GM19463 (cell line): ENCODE measurements at regions not wholly inside any gene's neighbourhood (a gene's known extent, or its start where the extent isn't known, plus 50 kb on each side); places are given as distances from the start of the nearest gene placed in this dataset.

ENCODE experiments used
- ATAC-seq: cut with Tn5 transposase; IDR thresholded peaks from one replicate; pipeline ENCODE4 v1.9.1; 2021; ENCODE audit warnings: mild to moderate bottlenecking, moderate library complexity; ENCODE audit not compliant: unreplicated experiment

GRCh38 chr18:78737006-78737915, 242.4 kb upstream of the SALL3 start:
- no peak for ATAC-seq

GRCh38 chr18:78738076-78738690, 241.4 kb upstream of the SALL3 start:
- ATAC-seq, result no peak

GRCh38 chr18:78739115-78739514, 240.5 kb upstream of the SALL3 start:
- ATAC-seq, result no peak

- no peak for ATAC-seq
These were observed 239.5 kb upstream of the SALL3 start for GRCh38 chr18:78739882-78740677.

GRCh38 chr18:78740876-78741275, 238.7 kb upstream of the SALL3 start:
- ATAC-seq, result no peak

- no peak for ATAC-seq
These were observed 238.0 kb upstream of the SALL3 start for GRCh38 chr18:78741381-78742217.

GRCh38 chr18:78742218-78742745, 237.3 kb upstream of the SALL3 start:
- ATAC-seq, result no peak

- no peak for ATAC-seq
These were observed 236.5 kb upstream of the SALL3 start for GRCh38 chr18:78743078-78743477.

- ATAC-seq, result no peak
These were observed 228.0 kb upstream of the SALL3 start for GRCh38 chr18:78751664-78752063.

- ATAC-seq, result no peak
These were observed 226.4 kb upstream of the SALL3 start for GRCh38 chr18:78753240-78753639.

- no peak for ATAC-seq
These were observed 225.1 kb upstream of the SALL3 start for GRCh38 chr18:78754311-78755043.

GRCh38 chr18:78757014-78757413, 222.6 kb upstream of the SALL3 start:
- ATAC-seq, result no peak

- no peak for ATAC-seq
These were observed 221.1 kb upstream of the SALL3 start for GRCh38 chr18:78758496-78758895.

- no peak for ATAC-seq
These were observed 216.9 kb upstream of the SALL3 start for GRCh38 chr18:78762753-78763152.

GRCh38 chr18:78764544-78764943, 215.1 kb upstream of the SALL3 start:
- no peak for ATAC-seq

GRCh38 chr18:78765142-78765541, 214.5 kb upstream of the SALL3 start:
- ATAC-seq, result no peak

- ATAC-seq, result no peak
These were observed 213.9 kb upstream of the SALL3 start for GRCh38 chr18:78765637-78766281.

- no peak for ATAC-seq
These were observed 212.7 kb upstream of the SALL3 start for GRCh38 chr18:78766651-78767533.
